BE2C (cell line): ENCODE measurements at regions not wholly inside any gene's neighbourhood (a gene's known extent, or its start where the extent isn't known, plus 50 kb on each side); places are given as distances from the start of the nearest gene placed in this dataset.

Source experiments
- DNase-seq: peaks from one replicate; pipeline ENCODE4 v3.0.0-alpha.2; 2020
- H3K27me3 ChIP-seq: fragments of 250-450 bp; sonication (Bioruptor Pico); 2 replicates; pipeline ENCODE4 v1.5.1; 2020; ENCODE audit warnings: mild to moderate bottlenecking
- H3K36me3 ChIP-seq: fragments of 250-450 bp; sonication (Bioruptor Pico); 2 replicates; pipeline ENCODE4 v1.5.1; 2020; ENCODE audit warnings: mild to moderate bottlenecking
- H3K4me1 ChIP-seq: fragments of 250-450 bp; sonication (Bioruptor Pico); 2 replicates; pipeline ENCODE4 v1.5.1; 2020
- H3K4me3 ChIP-seq: 2 replicates; pipeline ENCODE4 v1.5.1; 2011; ENCODE audit warnings: low read depth, low read length
- H3K9me3 ChIP-seq: fragments of 250-450 bp; sonication (Bioruptor Pico); 2 replicates; pipeline ENCODE4 v1.5.1; 2020
- TF ChIP-seq, protein P1 (sequence below): IDR thresholded peaks from 2 replicates; pipeline ENCODE4 v1.5.1; 2012; ENCODE audit warnings: mild to moderate bottlenecking, low read depth, low read length

DNA sequence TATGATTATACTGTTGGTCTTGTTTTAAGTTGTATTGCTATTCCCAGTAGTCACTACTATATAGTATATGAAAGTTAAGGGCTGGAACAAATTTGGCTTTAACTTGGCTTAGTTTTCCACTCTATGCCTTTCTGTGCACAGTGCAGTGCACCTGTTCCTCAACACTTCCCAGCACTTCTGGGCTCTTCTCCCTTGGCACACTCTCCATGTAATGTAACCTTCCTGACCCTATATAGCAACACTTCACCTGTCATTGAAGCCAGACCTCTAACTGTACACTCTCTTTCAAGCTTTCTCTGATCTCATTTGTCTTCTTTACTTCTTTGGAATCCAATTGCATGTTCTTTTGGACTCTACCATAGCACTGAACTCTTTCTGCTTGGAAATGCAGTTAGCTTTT lies 83.9 kb upstream of the SMIM30 start:
- Histone ChIP-seq H3K36me3 (no peaks in the 10 kb centered on the region), H3K9me3 (no peaks in the 10 kb centered on the region), H3K27me3 (no peaks in the 10 kb centered on the region), H3K4me3 (no peak overlapping the region), H3K4me1 (no peaks in the 10 kb centered on the region)
- TF ChIP-seq, protein P1, sequence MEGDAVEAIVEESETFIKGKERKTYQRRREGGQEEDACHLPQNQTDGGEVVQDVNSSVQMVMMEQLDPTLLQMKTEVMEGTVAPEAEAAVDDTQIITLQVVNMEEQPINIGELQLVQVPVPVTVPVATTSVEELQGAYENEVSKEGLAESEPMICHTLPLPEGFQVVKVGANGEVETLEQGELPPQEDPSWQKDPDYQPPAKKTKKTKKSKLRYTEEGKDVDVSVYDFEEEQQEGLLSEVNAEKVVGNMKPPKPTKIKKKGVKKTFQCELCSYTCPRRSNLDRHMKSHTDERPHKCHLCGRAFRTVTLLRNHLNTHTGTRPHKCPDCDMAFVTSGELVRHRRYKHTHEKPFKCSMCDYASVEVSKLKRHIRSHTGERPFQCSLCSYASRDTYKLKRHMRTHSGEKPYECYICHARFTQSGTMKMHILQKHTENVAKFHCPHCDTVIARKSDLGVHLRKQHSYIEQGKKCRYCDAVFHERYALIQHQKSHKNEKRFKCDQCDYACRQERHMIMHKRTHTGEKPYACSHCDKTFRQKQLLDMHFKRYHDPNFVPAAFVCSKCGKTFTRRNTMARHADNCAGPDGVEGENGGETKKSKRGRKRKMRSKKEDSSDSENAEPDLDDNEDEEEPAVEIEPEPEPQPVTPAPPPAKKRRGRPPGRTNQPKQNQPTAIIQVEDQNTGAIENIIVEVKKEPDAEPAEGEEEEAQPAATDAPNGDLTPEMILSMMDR = no peak
- no peak for DNase-seq

DNA sequence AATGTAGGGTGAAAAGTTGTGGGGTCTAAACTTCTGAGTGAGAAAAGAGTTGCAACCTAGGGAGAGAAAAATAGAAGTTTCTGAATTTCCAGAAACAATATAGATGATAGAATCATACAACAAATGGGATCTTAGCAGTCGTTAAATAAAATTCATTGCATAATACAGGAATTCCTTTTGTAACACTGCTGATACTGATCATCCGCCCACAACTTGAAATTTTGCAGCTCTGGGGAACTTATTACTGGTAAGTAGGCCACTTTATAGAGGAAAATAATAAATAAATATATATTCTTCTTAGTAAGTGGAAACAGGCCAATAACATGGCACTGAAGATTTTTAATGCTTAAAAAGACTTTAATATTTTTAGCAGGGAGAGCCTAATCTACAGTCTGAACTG lies 81.9 kb upstream of the SMIM30 start:
- TF ChIP-seq, protein P1 = no peak
- Histone ChIP-seq H3K27me3 (no peaks in the 10 kb centered on the region), H3K9me3 (no peaks in the 10 kb centered on the region), H3K36me3 (no peaks in the 10 kb centered on the region), H3K4me3 (no peak overlapping the region), H3K4me1 (no peaks in the 10 kb centered on the region)
- DNase-seq = no peak

DNA sequence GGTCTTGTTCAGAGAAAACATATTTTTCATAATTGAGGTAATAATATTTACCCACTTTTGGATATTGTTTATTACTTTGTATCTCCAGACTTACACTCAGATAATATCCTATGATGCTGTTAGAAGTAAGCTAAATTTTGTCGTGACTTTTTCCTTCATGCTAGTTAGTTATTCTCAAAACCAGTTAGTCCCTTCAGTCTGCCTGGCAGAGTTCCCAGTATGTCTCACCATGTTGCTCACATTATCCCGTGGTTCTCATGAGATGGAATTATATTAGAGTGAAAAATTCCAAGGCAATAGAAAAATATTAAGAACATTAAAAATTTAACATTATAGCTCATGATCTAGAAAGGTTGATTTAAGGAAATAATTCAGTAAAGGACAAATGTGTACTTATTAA lies 81.5 kb upstream of the SMIM30 start:
- TF ChIP-seq, protein P1 = no peak
- DNase-seq = no peak

DNA sequence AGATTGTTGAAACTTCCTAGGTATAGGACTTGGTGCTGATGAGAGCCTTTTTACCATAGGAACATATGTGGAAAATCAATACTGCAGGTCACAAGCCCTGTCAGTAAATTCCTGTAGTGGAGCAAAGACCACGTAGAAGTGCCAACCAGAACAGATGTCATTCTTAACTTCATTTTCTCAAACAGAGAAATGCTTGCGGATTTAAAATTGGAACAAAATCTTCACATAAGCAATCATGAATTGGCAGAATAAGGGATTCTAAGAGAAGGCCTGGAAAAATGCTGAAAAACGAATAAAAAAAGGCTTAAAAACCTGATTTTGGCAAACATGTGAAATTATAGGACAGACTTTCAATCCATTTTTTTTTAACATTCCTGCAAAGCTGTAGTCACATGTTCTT lies 80.8 kb upstream of the SMIM30 start:
- no peak for DNase-seq
- Histone ChIP-seq H3K4me1 (no peaks in the 10 kb centered on the region), H3K4me3 (no peak overlapping the region), H3K27me3 (no peaks in the 10 kb centered on the region), H3K9me3 (no peaks in the 10 kb centered on the region), H3K36me3 (no peaks in the 10 kb centered on the region)
- TF ChIP-seq, protein P1 = no peak

More for the DNA sequence above, 81.5 kb upstream of the SMIM30 start:
- Histone ChIP-seq H3K36me3 (no peaks in the 10 kb centered on the region), H3K9me3 (no peaks in the 10 kb centered on the region), H3K4me3 (no peak overlapping the region), H3K27me3 (no peaks in the 10 kb centered on the region), H3K4me1 (no peaks in the 10 kb centered on the region)

DNA sequence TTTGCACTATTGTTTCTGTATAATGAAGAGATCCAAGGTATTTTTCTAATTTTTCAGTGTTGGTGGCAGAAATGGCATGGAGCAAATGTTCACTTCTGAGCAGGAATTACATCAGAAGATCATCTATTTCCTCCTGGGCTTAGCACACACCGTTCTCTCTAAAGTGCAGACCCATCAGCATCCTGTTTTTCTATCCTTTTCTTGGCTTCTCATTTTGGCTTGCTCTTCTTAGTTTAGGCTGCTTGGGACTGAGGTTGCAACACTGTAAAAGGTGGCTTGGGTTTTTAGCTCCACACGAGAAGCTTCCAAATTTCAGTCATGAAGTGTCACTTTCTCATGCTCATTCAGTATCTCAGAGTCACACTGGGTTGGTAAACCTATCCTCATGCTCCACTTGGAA lies 79.9 kb upstream of the SMIM30 start:
- Histone ChIP-seq H3K4me1 (no peaks in the 10 kb centered on the region), H3K27me3 (no peaks in the 10 kb centered on the region), H3K4me3 (no peak overlapping the region), H3K9me3 (no peaks in the 10 kb centered on the region), H3K36me3 (no peaks in the 10 kb centered on the region)
- TF ChIP-seq, protein P1 = no peak
- DNase-seq = no peak

DNA sequence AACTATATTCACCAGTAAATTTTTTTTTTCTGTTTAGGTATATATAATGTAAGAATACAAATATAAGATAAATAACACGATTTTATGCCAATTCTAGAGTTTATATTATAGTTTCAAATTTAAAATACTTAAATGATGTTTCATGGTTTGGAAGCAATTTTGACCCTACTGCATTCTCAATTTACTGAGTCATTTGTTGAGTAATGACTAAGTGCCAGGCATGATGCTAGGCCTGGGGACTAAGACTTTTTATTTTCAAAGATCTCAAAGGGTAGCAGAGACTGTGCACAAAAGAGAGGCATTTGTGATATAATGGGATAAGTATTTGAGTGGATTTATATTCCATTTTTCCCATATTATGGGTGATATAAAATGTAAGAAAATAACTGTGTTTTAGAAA lies 78.9 kb upstream of the SMIM30 start:
- Histone ChIP-seq H3K4me3 (no peak overlapping the region), H3K27me3 (no peaks in the 10 kb centered on the region), H3K4me1 (no peaks in the 10 kb centered on the region), H3K36me3 (no peaks in the 10 kb centered on the region), H3K9me3 (no peaks in the 10 kb centered on the region)
- TF ChIP-seq, protein P1 = no peak
- no peak for DNase-seq
